ENCODE measurements at regions not wholly inside any gene's neighbourhood (a gene's known extent, or its start where the extent isn't known, plus 50 kb on each side); places are given as distances from the start of the nearest gene placed in this dataset.
A peak's percentile ranks its signal among the peaks of the same experiment; 100 is the strongest.
"Not testable (repeated sequence)": the region's sequence is repeated elsewhere in the genome, so short reads cannot be mapped to it uniquely, and the experiment has no call there.

GRCh38 chr6:93749191-93749590, 329.8 kb upstream of the EPHA7 start:
- DNase-seq = peak; percentile 12

DNA sequence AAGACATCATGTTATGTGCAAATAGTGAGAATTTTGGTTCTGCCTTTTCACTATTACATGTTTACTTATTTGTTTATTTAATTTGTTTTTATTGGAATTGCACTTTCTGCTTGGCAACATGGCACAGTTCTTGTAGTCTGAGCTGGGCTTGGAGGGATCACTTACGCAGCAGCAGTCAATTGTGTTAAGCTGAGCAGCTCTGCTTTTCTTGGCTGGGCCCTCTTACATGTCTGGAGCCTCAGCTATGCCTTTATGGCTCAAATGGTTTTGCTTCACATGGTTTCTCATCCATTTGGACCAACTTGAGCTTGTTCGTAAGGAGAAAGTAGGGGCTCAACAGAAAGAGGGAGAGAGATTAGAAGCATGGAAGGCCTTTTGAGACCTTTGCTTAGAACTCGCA, 327.5 kb upstream of the EPHA7 start:
- DNase-seq = no peak

GRCh38 chr6:93745306-93745705, 325.9 kb upstream of the EPHA7 start:
- DNase-seq = no peak

- DNase-seq = no peak
Measured at GRCh38 chr6:93735099-93735498, 315.7 kb upstream of the EPHA7 start.

DNA sequence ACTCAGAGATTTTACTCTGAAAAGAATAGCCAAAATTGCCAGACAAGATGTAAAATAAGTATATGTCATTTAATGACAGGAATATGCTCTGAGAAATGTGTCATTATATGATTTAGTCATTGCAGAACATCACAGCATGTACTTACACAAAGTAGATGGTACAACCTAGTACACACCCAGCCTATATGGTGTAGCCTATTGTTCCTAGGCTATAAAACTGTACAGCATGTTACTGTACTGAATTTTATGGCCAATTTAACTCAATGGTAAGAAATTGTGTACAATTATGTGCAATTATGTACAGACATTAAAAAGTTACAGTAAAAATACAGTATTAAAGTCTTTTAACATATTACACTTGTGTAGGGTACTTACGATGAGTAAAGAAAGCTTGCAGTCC, 311.9 kb upstream of the EPHA7 start:
- no peak for DNase-seq

GRCh38 chr6:93728150-93728549, 308.8 kb upstream of the EPHA7 start:
- DNase-seq = no peak

GRCh38 chr6:93727447-93727846, 308.1 kb upstream of the EPHA7 start:
- no peak for DNase-seq

- peak; percentile 6 for DNase-seq
Measured at GRCh38 chr6:93721386-93722048, 302.2 kb upstream of the EPHA7 start.

GRCh38 chr6:93713974-93714373, 294.6 kb upstream of the EPHA7 start:
- DNase-seq = no peak

DNA sequence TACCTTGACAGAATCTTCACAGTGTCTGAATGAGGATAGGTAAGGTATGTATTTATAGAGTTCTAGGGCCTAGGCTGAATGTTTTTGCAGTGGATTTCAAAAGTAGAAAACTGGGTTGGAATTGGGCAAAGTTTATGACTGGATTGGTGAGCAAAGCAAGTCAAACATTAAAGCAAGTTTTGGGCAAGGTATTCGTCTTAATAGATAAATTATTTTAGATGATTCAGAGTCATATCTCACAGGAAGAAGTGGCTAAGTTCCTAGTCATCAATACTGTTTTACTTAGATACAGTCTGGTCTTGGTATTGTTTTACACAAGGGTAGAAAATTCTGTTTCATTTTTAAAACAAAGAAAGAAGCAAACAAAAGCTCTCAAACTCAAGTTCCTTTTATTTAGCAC, 284.1 kb upstream of the EPHA7 start:
- no peak for DNase-seq

DNA sequence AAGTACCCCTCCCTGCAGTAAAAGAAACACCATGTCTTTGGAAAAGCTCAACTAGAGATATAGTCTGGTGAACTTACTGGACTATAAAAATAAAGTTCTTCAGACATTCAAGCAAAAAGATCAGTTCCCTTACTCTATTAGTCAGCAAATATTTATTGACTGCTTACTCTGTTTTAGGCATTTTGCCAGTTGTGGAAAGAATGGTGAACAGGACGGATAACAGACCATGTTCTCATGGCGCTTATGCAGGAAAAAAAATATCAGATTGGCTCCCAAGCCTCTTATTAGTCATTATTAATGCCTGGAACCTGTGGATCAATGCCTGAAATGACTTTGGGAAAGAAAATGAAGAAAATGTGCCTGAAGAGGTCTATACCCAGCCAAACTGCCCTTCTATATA, 282.2 kb upstream of the EPHA7 start:
- DNase-seq = no peak

- no peak for DNase-seq
Measured at GRCh38 chr6:93685494-93685893, 266.1 kb upstream of the EPHA7 start.

GRCh38 chr6:93684339-93684738, 265.0 kb upstream of the EPHA7 start:
- DNase-seq = no peak

DNA sequence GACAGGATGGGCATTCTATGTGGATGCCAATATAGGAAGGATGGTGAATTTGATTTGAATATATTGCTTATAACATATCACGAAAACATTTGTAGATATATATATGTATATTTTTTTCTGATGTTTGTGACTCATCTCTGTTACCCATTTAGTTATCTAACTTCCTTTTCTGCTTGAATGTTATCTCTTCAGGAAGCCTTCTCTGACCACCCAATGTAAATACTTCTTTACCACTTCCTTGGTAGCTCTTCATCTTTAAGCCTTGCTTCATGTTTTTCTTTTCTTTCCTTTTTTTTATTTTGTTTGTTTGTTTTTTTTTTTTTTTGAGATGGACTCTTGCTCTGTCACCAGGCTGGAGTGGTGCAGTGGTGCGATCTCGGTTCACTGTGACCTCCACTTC, 260.5 kb upstream of the EPHA7 start:
- no peak for DNase-seq

GRCh38 chr6:93678841-93679454, 259.6 kb upstream of the EPHA7 start:
- DNase-seq = no peak

GRCh38 chr6:93677264-93677965, 258.1 kb upstream of the EPHA7 start:
- peak; percentile 17 for DNase-seq

DNA sequence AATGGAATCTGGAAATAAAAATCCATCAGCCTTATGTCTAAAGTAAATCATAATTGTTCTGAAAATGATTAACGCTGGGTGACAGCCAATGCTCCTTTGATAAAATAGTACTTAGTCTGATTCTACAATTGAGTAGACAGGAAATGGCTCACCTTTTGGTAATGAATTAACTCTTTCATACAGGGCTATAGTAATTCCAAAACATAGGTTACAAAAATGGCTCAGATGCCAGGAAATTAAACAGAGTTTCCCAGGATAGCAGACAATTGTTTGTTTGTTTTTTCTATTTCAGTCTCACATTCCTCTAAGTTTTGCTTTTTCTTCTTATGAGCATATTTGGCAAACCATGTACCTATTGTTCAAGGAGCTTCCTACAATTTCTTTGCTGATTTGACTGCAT, 257.2 kb upstream of the EPHA7 start:
- DNase-seq = no peak

GRCh38 chr6:93675856-93676417, 256.6 kb upstream of the EPHA7 start:
- no peak for DNase-seq

- DNase-seq = no peak
Measured at GRCh38 chr6:93663111-93663510, 243.8 kb upstream of the EPHA7 start.

DNA sequence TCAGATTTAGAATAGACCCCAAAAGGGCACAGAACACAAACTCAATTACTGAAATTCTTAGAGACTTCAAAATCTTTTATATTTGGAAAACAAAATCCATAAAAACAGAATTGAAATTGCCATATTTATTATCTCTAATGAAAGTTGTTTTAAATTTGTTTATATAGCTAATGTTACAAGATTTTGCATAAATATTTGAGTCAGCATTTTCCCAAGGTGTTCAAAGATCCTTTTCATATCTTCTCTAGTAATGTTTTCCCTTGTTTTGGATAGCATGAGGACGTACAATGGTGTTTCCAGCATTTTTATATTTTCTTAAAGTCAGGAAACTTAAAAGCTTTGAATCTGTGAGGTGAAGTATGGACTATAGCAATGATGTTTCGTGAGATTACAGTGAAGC, 235.2 kb upstream of the EPHA7 start:
- DNase-seq = no peak

- DNase-seq = no peak
Measured at GRCh38 chr6:93644611-93645010, 225.3 kb upstream of the EPHA7 start.

- DNase-seq = no peak
Measured at GRCh38 chr6:93639126-93639525, 219.8 kb upstream of the EPHA7 start.

- not testable (repeated sequence) for DNase-seq
Measured at GRCh38 chr6:93636987-93637664, 217.8 kb upstream of the EPHA7 start.

GRCh38 chr6:93624408-93624807, 205.0 kb upstream of the EPHA7 start:
- DNase-seq = no peak
